ENCODE measurements at regions not wholly inside any gene's neighbourhood (a gene's known extent, or its start where the extent isn't known, plus 50 kb on each side); places are given as distances from the start of the nearest gene placed in this dataset.
"Not testable (repeated sequence)": the region's sequence is repeated elsewhere in the genome, so short reads cannot be mapped to it uniquely, and the experiment has no call there.

GRCh38 chr12:111269718-111270117, 99.2 kb downstream of the PHETA1 start:
- Mint-ChIP-seq H3K36me3 (no peaks in the 10 kb centered on the region), H3K27me3 (peaks cover 0 to 15% (median 7%) of the 10 kb centered on the region in 5 donors), H3K27ac (no peak overlapping the region), H3K4me3 (no peak overlapping the region), H3K4me1 (peaks cover 0 to 6% (median under 1%) of the 10 kb centered on the region in 4 donors), H3K9me3 (no peaks in the 10 kb centered on the region)
- POLR2A ChIA-PET, result no interaction called here
- ATAC-seq (no peak), DNase-seq (no peak)

DNA sequence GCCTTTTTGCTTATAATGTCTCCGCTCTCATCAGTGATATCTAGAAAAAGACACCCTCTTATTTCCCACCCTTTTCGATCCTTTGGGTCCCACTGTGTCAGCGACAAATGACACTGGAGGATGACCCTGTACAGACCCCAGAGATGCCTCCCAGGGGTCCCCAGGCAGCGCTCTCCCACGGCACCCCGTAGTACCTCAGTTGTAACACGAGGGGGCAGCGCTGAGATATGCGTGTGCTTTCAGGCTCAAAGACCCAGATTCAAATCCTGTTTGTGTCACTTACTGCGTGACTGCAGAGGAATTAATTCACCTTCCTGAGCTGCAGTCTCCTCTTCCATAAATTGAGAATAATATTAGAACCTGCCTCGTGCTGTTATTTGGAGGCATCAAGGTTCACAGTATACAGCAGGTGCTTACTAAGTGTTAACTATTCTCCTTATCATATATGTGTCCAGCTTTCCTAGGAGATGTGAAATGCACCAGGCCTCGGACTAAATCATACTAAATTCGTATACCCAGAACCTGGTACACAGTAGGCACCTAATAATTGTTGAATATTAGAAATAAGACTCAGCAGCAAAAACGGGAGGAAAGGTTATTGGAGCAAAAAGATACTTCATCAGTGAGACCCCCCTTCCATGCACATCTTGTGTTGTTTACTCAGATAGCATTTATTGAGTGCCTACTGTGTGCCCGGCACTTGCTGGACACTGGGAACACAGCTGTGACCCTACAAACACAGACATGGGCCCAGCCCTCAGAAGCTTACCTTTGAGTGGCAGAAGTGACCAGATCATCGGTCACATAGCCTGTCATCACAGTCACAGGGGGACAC, 99.9 kb downstream of the PHETA1 start:
- Mint-ChIP-seq H3K4me1 (peaks cover 0 to 7% (median under 1%) of the 10 kb centered on the region in 4 donors), H3K9me3 (no peaks in the 10 kb centered on the region), H3K27me3 (peaks cover 0 to 22% (median 7%) of the 10 kb centered on the region in 5 donors), H3K4me3 (no peak overlapping the region), H3K36me3 (no peaks in the 10 kb centered on the region), H3K27ac (peak overlapping the region in 1 of 10 donors; percentile 61)
- DNase-seq (peak in 1 of 10 donors; percentile 7), ATAC-seq (no peak)
- POLR2A ChIA-PET, result no interaction called here

GRCh38 chr12:111267144-111267543, 101.8 kb downstream of the PHETA1 start:
- H3K27ac Mint-ChIP-seq, result no peak overlapping the region
- ATAC-seq, result no peak
- no peak overlapping the region for H3K4me3 Mint-ChIP-seq
- no peak for DNase-seq
- H3K36me3 Mint-ChIP-seq, result no peaks in the 10 kb centered on the region
- POLR2A ChIA-PET, result no interaction called here
- H3K4me1 Mint-ChIP-seq, result peaks cover 0 to 3% (median under 1%) of the 10 kb centered on the region in 4 donors
- H3K27me3 Mint-ChIP-seq, result peaks cover 0 to 28% (median 7%) of the 10 kb centered on the region in 5 donors
- no peaks in the 10 kb centered on the region for H3K9me3 Mint-ChIP-seq

- no peak for ATAC-seq
- peak overlapping the region in 1 of 10 donors; percentile 13 for H3K27ac Mint-ChIP-seq
Observed at GRCh38 chr12:111261911-111262676, 106.8 kb downstream of the PHETA1 start.

DNA sequence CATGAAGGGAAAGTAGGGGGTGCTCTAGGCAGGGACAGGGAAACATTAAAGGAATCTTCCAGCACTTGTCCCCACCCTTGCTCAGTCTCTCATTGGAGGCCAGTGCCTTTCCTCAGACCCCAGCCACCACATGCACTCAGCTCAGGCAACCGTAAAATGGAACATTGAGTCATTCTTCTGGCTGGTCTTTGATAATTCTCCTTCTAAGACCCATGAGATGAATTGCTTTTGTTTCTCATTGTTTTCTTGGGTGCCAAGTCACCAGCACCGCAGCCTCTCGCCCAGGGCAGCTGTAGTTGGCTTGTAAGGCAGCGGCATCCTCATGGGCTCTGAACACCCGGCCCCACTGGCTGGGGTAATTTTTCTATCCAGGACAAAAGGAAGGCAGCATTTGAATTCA, 108.2 kb downstream of the PHETA1 start:
- H3K9me3 Mint-ChIP-seq, result no peaks in the 10 kb centered on the region
- H3K4me3 Mint-ChIP-seq, result no peak overlapping the region
- H3K27ac Mint-ChIP-seq, result no peak overlapping the region
- DNase-seq, result no peak
- H3K27me3 Mint-ChIP-seq, result peaks cover 0 to 20% (median 0%) of the 10 kb centered on the region in 5 donors
- H3K36me3 Mint-ChIP-seq, result no peaks in the 10 kb centered on the region
- no peak for ATAC-seq
- POLR2A ChIA-PET, result no interaction called here
- H3K4me1 Mint-ChIP-seq, result peaks cover 0 to 8% (median 4%) of the 10 kb centered on the region in 4 donors

More at GRCh38 chr12:111261911-111262676, 106.8 kb downstream of the PHETA1 start:
- Mint-ChIP-seq H3K4me3 (no peak overlapping the region), H3K27me3 (peaks cover 0 to 20% (median 0%) of the 10 kb centered on the region in 5 donors), H3K4me1 (peaks cover 0 to 6% (median 3%) of the 10 kb centered on the region in 4 donors), H3K36me3 (no peaks in the 10 kb centered on the region), H3K9me3 (no peaks in the 10 kb centered on the region)
- POLR2A ChIA-PET, result no interaction called here
- DNase-seq, result no peak

DNA sequence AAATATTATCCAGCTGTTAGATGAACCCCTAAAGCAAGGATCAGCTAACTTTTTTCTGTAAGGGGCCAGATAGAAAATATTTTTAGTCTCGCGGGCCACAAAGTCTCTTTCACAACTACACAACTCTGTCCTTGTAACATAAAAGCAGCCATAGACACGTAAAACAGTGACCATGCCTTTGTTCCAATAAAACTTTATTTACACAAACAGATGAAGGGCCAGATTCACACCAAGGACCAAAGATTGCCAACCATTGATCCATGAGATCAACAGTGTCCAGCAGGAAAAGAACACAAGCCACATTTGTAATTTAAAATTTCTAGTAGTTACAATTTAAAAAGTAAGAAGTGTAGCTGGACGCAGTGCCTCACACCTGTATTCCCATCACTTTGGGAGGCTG, 109.7 kb downstream of the PHETA1 start:
- Mint-ChIP-seq H3K4me3 (no peak overlapping the region), H3K27me3 (peaks cover 0 to 15% (median 0%) of the 10 kb centered on the region in 5 donors), H3K36me3 (no peaks in the 10 kb centered on the region), H3K9me3 (no peaks in the 10 kb centered on the region), H3K27ac (no peak overlapping the region), H3K4me1 (peaks cover 0 to 7% (median 4%) of the 10 kb centered on the region in 4 donors)
- no peak for DNase-seq
- POLR2A ChIA-PET, result no interaction called here
- ATAC-seq, result no peak

GRCh38 chr12:111258081-111258480, 110.8 kb downstream of the PHETA1 start:
- H3K27me3 Mint-ChIP-seq, H3K36me3 Mint-ChIP-seq, H3K4me1 Mint-ChIP-seq, H3K9me3 Mint-ChIP-seq, H3K27ac Mint-ChIP-seq, POLR2A ChIA-PET, H3K4me3 Mint-ChIP-seq, ATAC-seq, DNase-seq: not testable (repeated sequence)

DNA sequence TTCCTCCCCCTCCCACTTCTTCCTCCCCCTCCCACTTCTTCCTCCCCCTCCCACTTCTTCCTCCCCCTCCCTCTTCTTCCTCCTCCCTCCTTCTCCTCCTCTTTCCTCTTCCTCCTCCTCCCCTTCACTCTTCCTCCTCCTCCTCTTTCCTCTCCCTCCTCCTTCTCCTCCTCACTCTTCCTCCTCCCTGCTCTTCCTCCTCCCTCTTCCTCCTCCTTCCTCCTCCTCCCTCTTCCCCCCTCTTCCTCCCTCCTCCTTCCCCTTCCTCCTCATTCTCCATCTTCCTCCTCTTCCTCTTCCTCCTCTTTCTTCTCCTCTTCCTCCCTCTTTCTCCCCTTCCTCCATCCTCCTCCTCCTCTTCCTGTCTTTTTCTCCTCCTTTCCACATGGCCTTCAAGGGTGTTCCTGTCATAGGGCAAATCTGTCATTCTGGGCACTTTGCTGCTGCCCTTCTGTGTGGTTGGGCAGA, 111.4 kb downstream of the PHETA1 start:
- Mint-ChIP-seq H3K27me3 (peaks cover 0 to 9% (median 6%) of the 10 kb centered on the region in 5 donors), H3K36me3 (no peaks in the 10 kb centered on the region), H3K27ac (peak overlapping the region in 2 of 10 donors; percentile 10 to 56), H3K4me3 (no peak overlapping the region), H3K9me3 (no peaks in the 10 kb centered on the region), H3K4me1 (peaks cover 0 to 7% (median 4%) of the 10 kb centered on the region in 4 donors)
- POLR2A ChIA-PET, result no interaction called here
- ATAC-seq (no peak), DNase-seq (no peak)

DNA sequence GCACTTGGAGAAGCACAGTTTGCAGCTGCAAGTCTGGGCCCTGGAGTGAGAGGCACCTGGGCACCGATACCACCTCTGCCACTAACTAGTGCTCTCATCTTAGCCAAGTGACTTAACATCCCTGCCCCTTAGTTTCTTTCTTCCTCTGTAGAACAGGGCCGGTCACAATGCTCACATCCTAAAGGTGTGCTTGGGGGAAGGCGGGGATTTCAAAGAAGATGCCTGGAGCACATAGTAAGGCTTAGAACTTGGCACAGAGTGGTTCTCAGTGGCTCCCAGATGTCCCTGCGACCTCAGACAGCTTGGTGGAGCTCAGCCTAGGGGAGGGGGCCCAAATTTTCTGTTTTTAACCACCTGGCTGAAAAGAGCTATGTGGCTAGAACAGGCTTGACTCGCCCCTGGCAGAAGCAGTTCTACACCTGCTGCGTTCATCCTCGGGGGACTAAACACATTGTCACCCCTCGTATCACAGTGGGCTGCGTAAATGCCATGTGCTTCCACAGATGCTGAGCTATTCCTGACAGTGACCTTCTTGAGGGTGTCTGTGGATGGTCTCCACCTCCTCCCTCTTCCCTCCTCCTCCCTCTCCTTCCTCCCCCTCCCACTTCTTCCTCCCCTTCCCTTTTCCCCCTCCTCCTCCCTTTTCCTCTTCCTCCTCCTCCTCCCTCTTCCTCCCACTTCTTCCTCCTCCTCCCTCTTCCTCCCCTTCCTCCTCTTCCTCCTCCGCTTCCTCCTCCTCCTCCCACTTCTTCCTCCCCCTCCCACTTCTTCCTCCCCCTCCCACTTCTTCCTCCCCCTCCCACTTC, 112.1 kb downstream of the PHETA1 start:
- POLR2A ChIA-PET, result no interaction called here
- DNase-seq (no peak), ATAC-seq (no peak)
- H3K4me3 Mint-ChIP-seq, result no peak overlapping the region
- H3K4me1 Mint-ChIP-seq, result peaks cover 0 to 7% (median 4%) of the 10 kb centered on the region in 4 donors
- no peaks in the 10 kb centered on the region for H3K9me3 Mint-ChIP-seq
- peak overlapping the region in 3 of 10 donors; percentile 5 to 41 (median 14) for H3K27ac Mint-ChIP-seq
- no peaks in the 10 kb centered on the region for H3K36me3 Mint-ChIP-seq
- peaks cover 0 to 6% (median 3%) of the 10 kb centered on the region in 5 donors for H3K27me3 Mint-ChIP-seq

- no peaks in the 10 kb centered on the region for H3K36me3 Mint-ChIP-seq
- peaks cover 0 to 6% (median 3%) of the 10 kb centered on the region in 5 donors for H3K27me3 Mint-ChIP-seq
- no peak overlapping the region for H3K4me3 Mint-ChIP-seq
- no peak overlapping the region for H3K27ac Mint-ChIP-seq
- POLR2A ChIA-PET, result no interaction called here
- H3K4me1 Mint-ChIP-seq, result peaks cover 0 to 7% (median 4%) of the 10 kb centered on the region in 4 donors
- no peaks in the 10 kb centered on the region for H3K9me3 Mint-ChIP-seq
- ATAC-seq (no peak), DNase-seq (no peak)
Observed at GRCh38 chr12:111255261-111255660, 113.6 kb downstream of the PHETA1 start.

DNA sequence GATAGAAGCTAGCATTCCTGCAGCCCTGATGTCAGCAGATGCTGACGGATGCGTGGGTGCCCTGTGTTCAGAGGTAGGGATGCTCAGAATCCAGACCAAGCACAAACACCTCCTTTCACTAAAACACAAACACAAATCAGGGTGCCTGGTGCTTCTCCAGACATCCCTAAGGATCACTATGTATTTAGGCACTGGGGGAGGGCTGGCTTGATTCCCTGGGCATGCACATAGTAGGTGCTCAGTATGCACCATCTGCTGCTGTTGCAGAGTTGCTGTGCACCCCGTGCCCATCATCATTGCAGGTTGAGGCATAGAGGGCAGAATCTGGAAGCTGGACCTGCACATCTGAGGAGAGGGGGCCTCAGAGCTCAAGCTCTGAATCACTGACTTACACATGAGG, 114.8 kb downstream of the PHETA1 start:
- Mint-ChIP-seq H3K36me3 (no peaks in the 10 kb centered on the region), H3K4me1 (peaks cover 0 to 7% (median 4%) of the 10 kb centered on the region in 4 donors), H3K27ac (peak overlapping the region in 1 of 10 donors; percentile 70), H3K9me3 (no peaks in the 10 kb centered on the region), H3K4me3 (no peak overlapping the region), H3K27me3 (peaks cover 0 to 6% (median 3%) of the 10 kb centered on the region in 5 donors)
- no peak for ATAC-seq
- POLR2A ChIA-PET, result no interaction called here
- DNase-seq, result no peak

DNA sequence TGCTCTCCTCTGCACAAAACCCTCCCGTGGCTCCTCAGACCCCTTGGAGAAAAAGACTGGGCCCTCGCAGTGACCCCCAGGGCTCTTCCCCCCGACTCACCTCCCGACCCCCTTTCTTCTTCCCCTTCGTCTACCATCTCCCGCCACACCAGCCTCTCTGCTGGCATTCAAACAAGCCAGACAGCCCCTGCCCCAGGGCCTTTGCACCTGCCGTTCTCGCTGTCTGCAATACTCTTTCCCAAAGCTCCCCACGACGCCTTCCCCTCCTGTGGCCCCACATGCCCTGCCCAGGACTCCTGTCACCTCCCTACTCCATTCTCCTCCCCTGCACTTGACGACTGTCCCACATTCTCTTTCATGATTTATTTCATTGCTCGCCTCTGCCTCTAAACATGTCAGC, 115.7 kb downstream of the PHETA1 start:
- no peaks in the 10 kb centered on the region for H3K36me3 Mint-ChIP-seq
- POLR2A ChIA-PET, result no interaction called here
- peaks cover 0 to 7% (median 4%) of the 10 kb centered on the region in 4 donors for H3K4me1 Mint-ChIP-seq
- DNase-seq (no peak), ATAC-seq (no peak)
- no peak overlapping the region for H3K4me3 Mint-ChIP-seq
- peaks cover 0 to 6% (median 3%) of the 10 kb centered on the region in 5 donors for H3K27me3 Mint-ChIP-seq
- no peak overlapping the region for H3K27ac Mint-ChIP-seq
- H3K9me3 Mint-ChIP-seq, result no peaks in the 10 kb centered on the region

All from naive thymus-derived CD8-positive, alpha-beta T cell (primary cell).